Psoas muscle (tissue), 7 donors: ENCODE measurements at regions not wholly inside any gene's neighbourhood (a gene's known extent, or its start where the extent isn't known, plus 50 kb on each side); places are given as distances from the start of the nearest gene placed in this dataset.

Experiments used
- ATAC-seq, 4 donors: fragments of 200-7000 bp; cut with Tn5 transposase; one replicate each; pipeline ENCODE4 v1.9.1; 2020; ENCODE audit warnings: moderate library complexity in 3 of 4, mild to moderate bottlenecking in 2 of 4
- DNase-seq, 2 donors: peaks; one replicate each; pipeline ENCODE4 v3.0.0-alpha.2; 2020
- H3K27ac ChIP-seq: fragments of 200-600 bp; one replicate; pipeline ENCODE4 v1.8.0; 2022
- H3K27me3 ChIP-seq, 3 donors: fragments of 200-600 bp in 1 of 3; one replicate each; pipeline versions ENCODE4 v1.6.1 to v1.8.0; 2013 to 2022; ENCODE audit warnings: low read length in 2 of 3, mild to moderate bottlenecking in 2 of 3, moderate library complexity in 1 of 3; ENCODE audit not compliant: insufficient read depth in 3 of 3
- H3K36me3 ChIP-seq, 2 donors: fragments of 200-600 bp in 1 of 2; one replicate each; pipeline versions ENCODE4 v1.6.1 to v1.8.0; 2013 to 2022; ENCODE audit warnings: low read depth in 1 of 2, mild to moderate bottlenecking in 1 of 2, moderate library complexity in 1 of 2; ENCODE audit not compliant: insufficient read depth in 1 of 2
- H3K4me1 ChIP-seq: fragments of 200-600 bp; one replicate; pipeline ENCODE4 v1.8.0; 2022
- H3K4me3 ChIP-seq: fragments of 200-600 bp; one replicate; pipeline ENCODE4 v1.8.0; 2022; ENCODE audit warnings: mild to moderate bottlenecking
- H3K9me3 ChIP-seq: fragments of 200-600 bp; one replicate; pipeline ENCODE4 v1.8.0; 2022
- CTCF ChIP-seq: fragments of 200-600 bp; IDR thresholded peaks from one replicate; pipeline ENCODE4 v1.8.0; 2022; ENCODE audit warnings: antibody characterized with exemption
- WGBS, 3 donors: extraction: QIAGEN DNeasy Blood & Tissue Kit; methylation state at CpG; one replicate each; pipeline versions ENCODE4 v1.1.6 to v1.1.7; 2013; 5-methylcytosine and 5-hydroxymethylcytosine counted together
- intact Hi-C, 2 donors: fragments of 100-400 bp; cut with DNase I; formaldehyde crosslinking; loops; one replicate each; pipeline versions ENCODE4 v1.11.0 to v1.14.2; 2022
- donor health status: healthy with polysubstance abuse.
- donor health status: DM: no; HTN: no; CAD: no; lungs with moderate emphysema.
- donor health status: Bipolar disorder and iron deficiency.
- donor health status: healthy.
- donor health status: DM: yes; HTN: yes; CAD: no.
- donor health status: DM: no; HTN: no; CAD: no.
- donor health status: DM: yes; HTN: yes; CAD: no.

GRCh38 chr18:39604836-39605235 is 2039.2 kb upstream of the CELF4 start:
- intact Hi-C loops: no loop called here
- no peak for DNase-seq
- TF ChIP-seq CTCF: no peak
- no peaks in the 10 kb centered on the region for H3K9me3 ChIP-seq
- no peaks in the 10 kb centered on the region for H3K36me3 ChIP-seq
- ATAC-seq: no peak
- no peak overlapping the region for H3K4me3 ChIP-seq
- H3K4me1 ChIP-seq: no peaks in the 10 kb centered on the region
- no peak overlapping the region for H3K27ac ChIP-seq
- no peaks in the 10 kb centered on the region for H3K27me3 ChIP-seq
- 91 to 95% (median 93%) methylated on average over 5 of the region's 5 CpGs for WGBS, 3 donors

- no peak for TF ChIP-seq CTCF
- Histone ChIP-seq H3K4me3 (no peak overlapping the region), H3K36me3 (no peaks in the 10 kb centered on the region), H3K27me3 (no peaks in the 10 kb centered on the region), H3K9me3 (no peaks in the 10 kb centered on the region), H3K4me1 (no peaks in the 10 kb centered on the region), H3K27ac (no peak overlapping the region)
- intact Hi-C loops: no loop called here
- DNase-seq (no peak), ATAC-seq (no peak)
- WGBS, 3 donors: 79 to 91% (median 82%) methylated on average over 4 of the region's 4 CpGs
Observed at GRCh38 chr18:39602131-39602530, 2036.5 kb upstream of the CELF4 start.

- DNase-seq: no peak
- no peaks in the 10 kb centered on the region for H3K9me3 ChIP-seq
- no peaks in the 10 kb centered on the region for H3K4me1 ChIP-seq
- H3K36me3 ChIP-seq: no peaks in the 10 kb centered on the region
- H3K4me3 ChIP-seq: no peak overlapping the region
- no peaks in the 10 kb centered on the region for H3K27me3 ChIP-seq
- 57 to 67% (median 60%) methylated on average over 4 of the region's 4 CpGs for WGBS, 3 donors
- intact Hi-C loops: no loop called here
- H3K27ac ChIP-seq: no peak overlapping the region
- TF ChIP-seq CTCF: no peak
- ATAC-seq: no peak
Observed at GRCh38 chr18:39600894-39601293, 2035.3 kb upstream of the CELF4 start.

GRCh38 chr18:39599251-39599650 is 2033.7 kb upstream of the CELF4 start:
- no peaks in the 10 kb centered on the region for H3K4me1 ChIP-seq
- WGBS, 3 donors: 83 to 92% (median 84%) methylated on average over 2 of the region's 2 CpGs
- H3K27ac ChIP-seq: no peak overlapping the region
- no peaks in the 10 kb centered on the region for H3K36me3 ChIP-seq
- no peak overlapping the region for H3K4me3 ChIP-seq
- DNase-seq (no peak), ATAC-seq (no peak)
- intact Hi-C loops: no loop called here
- TF ChIP-seq CTCF: no peak
- no peaks in the 10 kb centered on the region for H3K9me3 ChIP-seq
- no peaks in the 10 kb centered on the region for H3K27me3 ChIP-seq

GRCh38 chr18:39596891-39597290 is 2031.3 kb upstream of the CELF4 start:
- Histone ChIP-seq H3K4me3 (no peak overlapping the region), H3K4me1 (no peaks in the 10 kb centered on the region), H3K27ac (no peak overlapping the region), H3K9me3 (no peaks in the 10 kb centered on the region), H3K36me3 (no peaks in the 10 kb centered on the region), H3K27me3 (no peaks in the 10 kb centered on the region)
- WGBS, 3 donors: 31 to 42% (median 40%) methylated on average over 7 of the region's 7 CpGs
- intact Hi-C loops: no loop called here
- TF ChIP-seq CTCF: no peak
- ATAC-seq: no peak
- DNase-seq: no peak
